ENCODE measurements at regions not wholly inside any gene's neighbourhood (a gene's known extent, or its start where the extent isn't known, plus 50 kb on each side); places are given as distances from the start of the nearest gene placed in this dataset.
"Not testable (repeated sequence)": the region's sequence is repeated elsewhere in the genome, so short reads cannot be mapped to it uniquely, and the experiment has no call there.

DNA sequence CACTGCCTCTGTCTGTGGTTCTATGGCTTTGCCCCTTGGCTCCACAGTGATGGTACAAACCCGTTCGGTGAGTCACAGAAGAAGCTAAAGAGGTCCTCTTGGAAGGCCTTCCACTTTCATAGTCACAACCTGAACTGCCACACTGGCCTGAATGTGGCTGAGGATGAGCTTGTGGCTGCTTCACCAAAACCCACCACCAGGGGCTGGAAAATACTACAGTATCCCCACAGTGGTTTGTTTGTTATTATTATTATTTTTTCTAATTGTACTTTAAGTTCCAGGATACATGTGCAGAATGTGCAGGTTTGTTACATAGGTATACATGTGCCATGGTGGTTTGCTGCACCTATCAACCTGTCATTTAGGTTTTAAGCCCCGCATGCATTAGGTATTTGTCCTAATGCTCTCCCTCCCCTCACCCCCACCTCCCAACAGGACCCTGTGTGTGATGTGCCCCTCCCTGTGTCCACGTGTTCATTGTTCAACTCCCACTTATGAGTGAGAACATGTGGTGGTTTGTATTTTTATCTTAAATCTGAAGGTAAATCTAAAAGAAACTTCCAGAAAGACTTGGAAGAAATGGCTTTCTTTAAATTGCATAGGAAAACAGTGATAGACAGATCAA, 160.8 kb upstream of the NPSR1 start:
- no peak for DNase-seq

DNA sequence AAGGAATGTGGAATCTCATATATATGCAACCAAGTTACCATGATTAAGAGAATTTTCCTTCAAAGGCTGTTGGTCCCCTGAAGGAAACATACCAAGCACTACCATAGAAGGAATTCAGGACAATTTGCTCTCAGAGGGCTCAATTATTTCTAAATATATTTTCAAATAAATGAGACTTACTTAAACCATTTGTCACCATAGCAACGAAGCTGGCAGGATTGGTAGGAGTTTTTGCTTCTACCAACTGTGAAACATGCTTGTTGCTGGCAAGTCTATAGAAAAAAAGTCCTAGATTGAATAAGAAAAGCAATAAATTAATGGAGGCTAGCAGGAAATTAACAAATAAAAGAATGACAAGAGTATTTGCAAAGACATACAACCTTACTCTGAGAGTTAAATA, 156.9 kb upstream of the NPSR1 start:
- no peak for DNase-seq

DNA sequence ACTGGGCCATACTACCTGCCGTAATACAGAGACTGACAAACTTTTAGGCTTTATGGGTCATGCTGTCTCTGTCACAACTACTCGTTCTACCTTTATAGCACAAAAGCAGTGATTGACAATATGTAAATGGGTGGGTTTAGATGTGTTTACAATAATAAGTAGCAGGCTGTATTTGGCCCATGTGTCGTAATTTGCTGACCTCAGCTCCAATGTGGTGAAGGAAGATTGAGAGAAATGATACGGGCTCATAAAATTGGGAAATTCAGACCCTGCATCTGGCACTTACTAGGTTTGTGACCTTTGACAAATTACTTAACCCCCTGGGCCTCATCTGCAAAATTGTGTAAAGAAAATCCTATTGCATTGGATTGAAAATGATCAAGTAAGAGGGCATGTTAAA, 150.8 kb upstream of the NPSR1 start:
- no peak for DNase-seq

DNA sequence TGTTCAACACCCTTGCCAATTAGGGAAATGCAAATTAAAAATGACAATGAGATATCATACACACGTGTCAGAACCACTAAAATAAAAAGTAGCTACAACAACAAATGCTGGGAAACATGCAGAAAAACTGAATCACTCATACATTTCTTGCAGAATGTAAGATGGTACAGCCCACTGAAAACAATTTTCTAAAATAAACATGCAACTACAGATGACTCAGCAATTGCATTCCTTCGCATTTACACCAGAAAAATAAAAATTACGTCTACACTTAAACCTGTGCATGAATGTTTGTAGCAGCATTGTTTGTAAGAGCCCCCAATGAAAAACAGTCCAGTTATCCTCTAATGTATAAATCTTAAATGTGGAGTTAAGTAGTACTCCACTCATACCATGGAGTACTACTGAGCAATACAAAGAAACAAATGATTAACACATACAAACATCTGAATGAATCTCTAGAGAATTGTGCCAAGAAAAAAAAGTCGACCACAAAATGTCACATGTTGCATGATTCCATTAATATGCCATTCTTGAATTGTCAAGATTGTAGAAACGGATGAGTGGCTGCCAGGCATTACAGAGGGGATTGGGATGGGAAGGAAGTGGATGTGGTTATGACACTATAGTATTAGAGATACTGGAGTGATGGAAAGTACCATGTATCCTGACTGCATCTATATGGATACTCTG, 134.6 kb upstream of the NPSR1 start:
- no peak for DNase-seq

DNA sequence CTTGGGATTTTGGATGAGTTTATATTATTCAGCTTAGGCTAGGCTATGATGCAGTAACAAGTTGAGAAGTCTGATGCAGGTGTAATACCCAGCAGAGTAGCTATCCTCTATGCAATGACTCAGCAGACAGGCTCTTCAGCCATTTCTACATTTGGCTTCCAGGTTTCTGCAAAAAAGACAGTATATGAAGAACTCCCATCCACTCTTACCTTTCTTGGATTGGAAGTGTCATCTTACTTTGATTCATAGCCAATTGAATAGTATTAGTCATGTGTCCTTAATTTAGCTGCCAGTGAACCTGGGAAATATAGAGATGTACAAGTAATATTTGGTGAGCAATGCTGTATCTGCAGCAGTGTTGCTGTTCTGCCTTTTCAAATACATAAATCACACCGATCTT, 127.8 kb upstream of the NPSR1 start:
- no peak for DNase-seq

DNA sequence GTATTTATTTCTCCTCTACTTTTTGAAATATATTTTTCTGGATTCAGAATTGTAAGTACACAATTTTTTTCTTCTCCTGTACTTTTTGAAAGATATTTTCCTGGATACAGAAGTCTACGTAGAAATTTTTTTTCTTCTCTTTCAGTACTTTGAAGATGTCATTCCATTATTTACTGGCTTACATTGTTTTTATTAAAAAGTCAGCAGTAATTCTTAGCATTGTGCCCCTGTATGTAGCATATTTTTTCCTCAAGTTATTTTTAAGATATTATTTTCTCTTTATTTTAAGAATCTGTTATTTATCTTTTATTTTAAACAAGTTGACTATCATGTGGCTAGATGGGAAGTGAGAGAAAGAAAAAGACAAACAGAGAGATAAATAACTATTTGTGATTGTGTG, 119.0 kb upstream of the NPSR1 start:
- no peak for DNase-seq

DNA sequence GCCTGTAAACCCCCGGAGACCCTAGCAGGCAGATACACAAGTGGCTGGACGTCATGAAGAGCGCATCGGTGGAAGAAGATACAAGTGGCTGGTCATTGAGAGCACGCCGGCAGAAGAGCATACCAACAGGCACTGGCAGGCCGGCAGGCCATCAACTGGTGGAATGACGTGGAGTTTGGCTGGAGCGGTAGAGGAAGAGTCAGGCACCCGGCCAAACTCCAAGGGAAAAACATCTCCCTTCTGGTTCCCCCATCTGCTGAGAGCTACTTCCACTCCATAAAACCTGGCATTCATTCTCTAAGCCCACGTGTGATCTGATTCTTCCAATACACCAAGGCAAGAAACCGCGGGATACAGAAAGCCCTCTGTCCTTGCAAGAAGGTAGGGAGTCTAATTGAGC, 113.4 kb upstream of the NPSR1 start:
- no peak for DNase-seq

DNA sequence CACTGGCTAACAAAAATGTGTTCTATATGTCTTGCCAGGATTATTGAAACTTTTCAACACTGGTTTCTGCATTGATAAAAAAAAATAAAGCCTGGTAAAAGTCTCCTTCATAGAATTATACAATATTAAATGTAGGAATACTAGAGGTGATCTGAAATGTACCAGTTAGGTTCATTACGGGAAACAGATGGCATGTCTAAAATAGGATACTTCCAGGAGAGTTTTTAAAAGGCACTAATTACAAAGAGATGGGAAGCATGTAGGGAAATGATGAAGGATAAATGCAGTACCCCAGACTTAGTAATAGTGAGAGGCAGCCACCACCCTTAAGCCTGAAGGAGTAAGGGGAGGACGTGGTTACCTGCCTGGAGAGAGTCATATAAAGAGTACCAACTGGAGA, 107.0 kb upstream of the NPSR1 start:
- no peak for DNase-seq

DNA sequence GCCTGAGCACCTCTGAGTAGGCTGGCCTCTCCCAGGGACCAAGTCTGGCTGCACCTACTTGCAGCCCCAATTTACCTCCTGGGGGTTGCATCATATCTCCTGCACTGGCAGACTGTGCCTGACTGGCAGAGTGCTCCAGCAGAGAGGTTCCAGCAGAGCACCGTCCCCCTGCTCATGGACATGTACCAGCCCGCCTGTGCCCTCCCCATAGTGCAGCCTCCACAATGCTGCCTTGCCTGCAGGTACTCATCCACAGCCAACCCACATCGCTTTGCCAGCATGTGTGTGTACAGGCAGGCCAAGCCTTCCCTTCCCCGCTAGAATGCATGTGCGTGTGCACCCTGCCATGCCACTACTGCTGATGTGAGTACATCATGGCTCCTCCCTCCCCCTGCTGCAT, 105.5 kb upstream of the NPSR1 start:
- no peak for DNase-seq

DNA sequence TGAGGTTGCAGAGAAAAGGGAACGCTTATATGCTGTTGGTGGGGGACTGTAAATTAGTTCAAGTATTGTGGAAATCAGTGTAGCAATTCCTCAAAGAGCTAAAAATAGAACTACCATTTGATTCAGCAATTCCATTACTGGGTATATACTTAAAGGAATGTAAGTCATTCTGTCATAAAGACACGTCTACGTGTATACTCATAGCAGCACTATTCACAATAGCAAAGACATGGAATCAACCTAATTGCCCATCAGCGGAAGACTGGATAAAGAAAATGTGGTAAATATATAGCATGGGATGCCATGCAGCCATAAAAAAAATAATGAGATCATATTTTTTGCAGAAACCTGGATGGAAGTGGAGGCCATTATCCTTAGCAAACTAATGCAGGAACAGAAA, 100.0 kb upstream of the NPSR1 start:
- DNase-seq, result no peak

DNA sequence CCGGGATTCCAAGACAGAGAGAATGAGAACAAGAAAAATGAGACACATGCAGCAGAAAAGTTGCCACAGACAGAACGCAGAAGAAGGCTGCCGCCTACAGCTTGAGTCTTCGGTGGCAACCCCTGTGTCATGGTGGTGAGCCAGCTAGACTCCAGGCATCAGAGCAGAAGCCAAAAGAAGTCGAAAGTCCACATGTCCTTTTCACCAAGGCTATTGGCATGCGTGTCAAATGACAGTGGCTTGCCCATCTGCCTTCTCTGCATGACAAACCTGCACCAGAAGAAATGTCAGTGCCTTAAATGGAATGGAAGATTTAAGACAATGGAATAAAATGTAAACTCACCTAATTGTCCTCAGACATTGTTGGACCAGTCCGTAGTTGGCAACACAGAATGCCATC, 93.9 kb upstream of the NPSR1 start:
- DNase-seq, result no peak

DNA sequence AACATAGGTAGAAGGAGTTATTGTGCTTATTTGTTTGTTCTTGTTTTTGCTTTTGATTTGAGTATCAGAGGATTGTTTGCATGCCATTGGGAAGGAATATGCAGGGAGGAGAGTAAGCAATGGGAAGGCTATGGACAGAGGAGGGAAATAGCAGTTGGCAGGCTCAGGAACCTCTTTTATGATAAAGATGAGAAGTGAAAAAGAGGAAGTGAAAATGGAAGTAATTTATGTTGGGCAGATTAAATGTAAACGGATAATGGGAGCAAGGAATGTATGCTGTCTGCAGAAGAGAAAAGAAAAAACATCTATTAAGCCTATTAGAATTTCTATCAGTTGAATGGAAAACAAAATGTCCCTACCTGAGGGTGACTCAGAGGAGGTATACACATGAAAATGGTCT, 90.1 kb upstream of the NPSR1 start:
- DNase-seq, result no peak

DNA sequence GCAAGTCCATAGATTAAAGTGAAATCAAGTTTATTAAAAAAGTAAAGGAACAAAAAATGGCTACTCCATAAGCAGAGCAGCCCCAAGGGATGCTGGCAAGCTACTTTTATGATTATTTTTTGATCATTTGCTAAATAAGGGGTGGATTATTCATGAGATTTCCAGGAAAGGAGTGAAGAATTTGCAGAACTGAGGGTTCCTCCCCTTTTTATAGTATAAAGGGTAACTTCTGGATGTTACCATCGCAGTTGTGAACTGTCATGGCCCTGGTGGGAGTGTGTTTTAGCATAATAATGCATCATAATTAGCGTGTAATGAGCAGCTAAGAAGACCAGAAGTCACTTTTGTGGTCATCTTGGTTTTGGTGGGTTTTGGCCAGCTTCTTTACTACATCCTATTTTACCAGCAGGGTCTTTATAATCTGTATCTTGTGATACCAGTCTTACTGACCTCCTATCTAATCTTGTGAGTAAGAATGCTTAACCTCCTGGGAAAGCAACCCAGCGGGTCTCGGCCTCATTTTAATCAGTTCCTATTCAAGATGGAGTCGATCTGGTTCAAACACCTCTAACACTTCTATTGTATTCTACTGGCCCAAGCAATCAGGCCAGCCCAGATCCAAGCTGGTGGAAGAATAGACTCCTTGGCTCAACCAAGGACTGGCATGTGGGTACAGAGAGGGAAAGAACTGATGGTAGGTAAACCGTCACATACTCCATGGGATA, 87.9 kb upstream of the NPSR1 start:
- no peak for DNase-seq

DNA sequence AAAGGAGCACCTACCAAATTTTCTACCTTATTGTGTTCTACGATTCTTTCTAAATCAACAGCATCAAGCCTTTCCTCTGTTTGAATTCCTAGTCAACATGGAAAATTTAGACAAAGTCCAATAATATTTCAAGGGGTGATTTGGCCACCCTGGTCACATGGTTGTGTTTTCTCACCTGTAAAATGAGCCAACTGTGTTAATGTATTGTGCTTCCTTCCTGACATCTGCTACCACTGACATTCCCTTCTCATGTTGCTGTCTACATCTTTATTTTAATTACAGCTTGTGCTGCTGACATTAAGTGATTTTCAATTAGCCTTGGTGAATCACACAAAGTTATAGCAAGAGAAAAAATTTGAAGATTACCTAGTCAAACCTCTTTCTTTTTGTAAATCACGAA, 83.0 kb upstream of the NPSR1 start:
- DNase-seq, result no peak

DNA sequence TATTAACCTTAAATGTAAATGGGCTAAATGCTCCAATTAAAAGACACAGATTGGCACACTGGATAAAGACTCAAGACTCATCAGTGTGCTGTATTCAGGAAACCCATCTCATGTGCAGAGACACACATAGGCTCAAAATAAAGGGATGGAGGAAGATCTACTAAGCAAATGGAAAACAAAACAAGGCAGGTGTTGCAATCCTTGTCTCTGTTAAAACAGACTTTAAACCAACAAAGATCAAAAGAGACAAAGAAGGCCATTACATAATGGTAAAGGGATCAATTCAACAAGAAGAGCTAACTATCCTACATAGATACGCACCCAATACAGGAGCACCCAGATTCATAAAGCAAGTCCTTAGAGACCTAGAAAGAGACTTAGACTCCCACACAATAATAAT, 80.1 kb upstream of the NPSR1 start:
- DNase-seq, result not testable (repeated sequence)

DNA sequence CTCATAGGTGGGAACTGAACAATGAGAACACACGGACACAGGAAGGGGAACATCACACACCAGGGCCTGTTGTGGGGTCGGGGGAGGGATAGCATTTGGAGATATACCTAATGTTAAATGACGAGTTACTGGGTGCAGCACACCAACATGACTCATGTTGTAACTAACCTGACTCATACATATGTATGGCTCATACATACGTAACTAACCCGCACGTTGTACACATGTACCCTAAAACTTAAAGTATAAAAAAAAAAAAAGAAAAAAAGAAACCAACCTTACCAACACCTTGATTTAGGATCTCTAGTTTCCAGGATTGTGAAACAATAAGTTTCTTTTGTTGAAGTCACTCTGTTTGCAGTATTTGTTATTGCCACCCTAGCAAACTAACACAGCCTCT, 76.3 kb upstream of the NPSR1 start:
- DNase-seq, result not testable (repeated sequence)

DNA sequence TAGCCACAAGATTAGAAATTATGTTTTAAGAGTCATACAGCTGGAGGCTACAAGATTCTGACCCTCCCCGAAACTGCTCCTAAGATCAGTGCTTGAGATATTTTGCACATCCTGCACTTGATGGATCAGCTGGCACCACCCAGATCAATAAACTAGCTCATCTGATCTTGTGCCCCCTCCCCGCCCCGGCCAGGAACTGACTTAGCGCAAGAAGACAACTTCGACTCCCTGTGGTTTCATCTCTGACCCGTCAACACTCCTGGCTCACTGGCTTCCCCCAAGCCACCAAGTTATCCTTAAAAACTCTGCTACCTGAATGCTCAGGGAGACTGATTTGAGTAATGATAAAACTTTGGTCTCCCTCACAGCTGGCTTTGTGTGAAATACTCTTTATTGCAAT, 73.5 kb upstream of the NPSR1 start:
- no peak for DNase-seq

DNA sequence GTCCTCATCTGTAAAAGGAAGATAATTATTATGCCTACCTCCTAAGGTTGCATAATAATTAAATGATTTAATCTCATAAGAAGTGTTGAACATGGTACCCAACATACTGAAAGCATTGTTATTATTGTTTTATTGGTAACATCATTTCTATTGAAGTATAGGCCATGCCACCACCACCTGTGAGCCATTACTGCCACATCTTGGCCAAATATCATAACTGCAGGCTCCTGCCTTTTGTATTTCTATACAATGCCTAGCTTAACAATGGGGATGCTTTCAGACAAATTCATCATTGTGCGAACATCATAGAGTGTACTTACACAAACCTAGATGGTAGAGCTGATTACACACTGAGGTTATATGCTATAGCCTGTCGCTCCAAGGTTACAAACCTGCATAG, 61.1 kb upstream of the NPSR1 start:
- DNase-seq, result no peak

DNA sequence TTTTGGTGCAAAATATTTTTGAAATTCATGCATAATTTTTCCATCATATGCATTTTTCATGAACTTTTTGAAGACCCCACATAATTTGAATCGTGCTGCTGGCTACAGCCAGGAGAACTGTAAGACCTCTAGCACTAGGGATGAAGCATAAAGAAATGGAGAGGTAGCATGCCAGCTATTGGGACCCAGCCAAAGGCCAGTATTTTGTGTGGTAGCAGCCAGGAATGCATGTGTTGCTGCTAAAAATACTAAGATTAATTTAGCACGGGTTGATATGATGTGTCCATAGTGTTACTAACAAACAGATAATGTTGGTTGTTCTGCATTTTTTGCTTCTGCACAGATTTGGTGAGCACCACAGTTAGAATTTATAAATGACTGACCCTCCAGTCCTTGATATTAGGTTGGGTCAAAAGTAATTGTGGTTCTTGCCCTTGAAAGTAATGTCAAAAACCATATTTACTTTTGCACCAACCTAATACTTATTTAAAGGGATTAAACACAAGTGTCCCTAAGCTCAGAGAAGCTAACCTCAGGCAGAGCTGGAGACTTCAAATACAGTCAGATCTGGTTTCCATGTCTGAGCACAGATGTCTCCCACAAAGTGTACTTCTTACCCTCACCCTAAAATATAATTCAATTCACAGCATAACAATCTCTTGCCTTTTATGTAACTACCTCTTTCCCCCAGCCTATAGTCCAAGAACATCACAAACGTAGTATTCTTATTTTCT, 54.1 kb upstream of the NPSR1 start:
- no peak for DNase-seq

All from NCI-H524 treated with DMSO at 0.1 percent for 48 hours (cell line).